HG03439 (cell line): ENCODE measurements at regions not wholly inside any gene's neighbourhood (a gene's known extent, or its start where the extent isn't known, plus 50 kb on each side); places are given as distances from the start of the nearest gene placed in this dataset.
"Not testable (repeated sequence)": the region's sequence is repeated elsewhere in the genome, so short reads cannot be mapped to it uniquely, and the experiment has no call there.

Source experiments
- ATAC-seq: cut with Tn5 transposase; IDR thresholded peaks from one replicate; pipeline ENCODE4 v1.9.1; 2021; ENCODE audit warnings: mild to moderate bottlenecking, moderate library complexity; ENCODE audit not compliant: unreplicated experiment

DNA sequence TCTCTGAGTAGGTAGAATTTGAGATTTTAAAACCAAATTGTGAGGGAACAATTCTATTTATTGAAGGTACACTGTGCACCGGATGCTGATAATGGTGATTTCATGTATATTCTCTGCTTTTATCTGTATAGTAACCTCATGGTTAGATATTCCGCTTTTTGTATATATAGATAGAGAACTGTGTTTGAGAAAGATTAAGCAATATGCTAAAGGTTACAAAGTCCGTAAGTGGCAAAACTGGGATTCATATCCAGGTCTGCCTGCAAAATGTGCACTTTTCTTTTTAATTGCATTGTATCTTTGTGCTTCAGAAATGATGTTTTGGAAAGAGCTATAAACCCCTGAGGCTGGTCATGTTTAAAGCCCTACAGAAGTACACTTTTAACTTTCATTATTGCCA lies 635.4 kb upstream of the NECTIN3 start:
- ATAC-seq, result no peak

DNA sequence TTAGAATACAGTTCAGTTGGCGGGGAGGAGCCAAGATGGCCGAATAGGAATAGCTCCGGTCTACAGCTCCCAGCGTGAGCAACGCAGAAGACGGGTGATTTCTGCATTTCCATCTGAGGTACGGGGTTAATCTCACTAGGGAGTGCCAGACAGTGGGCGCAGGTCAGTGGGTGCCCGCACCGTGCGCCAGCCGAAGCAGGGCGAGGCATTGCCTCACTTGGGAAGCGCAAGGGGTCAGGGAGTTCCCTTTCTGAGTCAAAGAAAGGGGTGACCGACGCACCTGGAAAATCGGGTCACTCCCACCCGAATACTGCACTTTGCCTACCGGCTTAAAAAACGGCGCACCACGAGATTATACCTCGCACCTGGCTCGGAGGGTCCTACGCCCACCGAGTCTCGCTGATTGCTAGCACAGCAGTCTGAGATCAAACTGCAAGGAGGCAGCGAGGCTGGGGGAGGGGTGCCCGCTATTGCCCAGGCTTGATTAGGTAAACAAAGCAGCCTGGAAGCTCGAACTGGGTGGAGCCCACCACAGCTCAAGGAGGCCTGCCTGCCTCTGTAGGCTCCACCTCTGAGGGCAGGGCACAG lies 631.5 kb upstream of the NECTIN3 start:
- not testable (repeated sequence) for ATAC-seq

DNA sequence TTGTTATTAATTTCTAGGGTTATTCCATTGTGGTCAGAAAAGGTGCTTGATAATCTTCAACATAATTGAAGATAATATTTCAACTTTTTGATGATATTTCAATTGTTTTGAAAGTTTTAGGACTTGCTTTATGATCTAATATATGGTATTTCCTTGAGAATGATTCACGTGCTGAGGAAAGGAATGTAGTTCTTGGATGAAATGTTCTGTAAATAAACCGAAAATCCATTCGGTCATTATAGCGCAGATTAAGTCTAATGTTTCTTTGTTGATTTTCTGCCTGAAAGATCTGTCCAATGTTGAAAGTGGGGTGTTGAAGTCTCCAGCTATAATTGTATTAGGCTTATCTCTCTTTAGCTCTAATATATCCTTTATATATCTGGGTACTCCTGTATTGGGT lies 617.5 kb upstream of the NECTIN3 start:
- ATAC-seq, result no peak

DNA sequence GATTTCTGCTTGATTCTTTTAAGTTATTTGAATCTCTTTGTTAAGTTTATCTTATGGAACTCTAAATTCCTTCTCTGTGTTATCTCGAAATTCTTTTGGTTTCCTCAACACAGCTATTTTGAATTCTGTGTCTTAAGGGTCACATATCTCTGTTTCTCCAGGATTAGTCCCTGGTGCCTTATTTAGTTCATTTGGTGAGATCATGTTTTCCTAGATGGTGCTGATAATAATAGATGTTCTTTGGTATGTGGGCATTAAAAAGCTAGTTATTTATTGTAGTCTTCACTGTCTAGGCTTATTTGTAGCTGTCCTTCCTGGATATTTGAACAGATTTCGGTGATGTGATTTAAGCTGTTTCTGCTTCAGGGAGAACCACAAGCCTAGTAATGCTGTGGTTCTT lies 615.6 kb upstream of the NECTIN3 start:
- ATAC-seq, result no peak

DNA sequence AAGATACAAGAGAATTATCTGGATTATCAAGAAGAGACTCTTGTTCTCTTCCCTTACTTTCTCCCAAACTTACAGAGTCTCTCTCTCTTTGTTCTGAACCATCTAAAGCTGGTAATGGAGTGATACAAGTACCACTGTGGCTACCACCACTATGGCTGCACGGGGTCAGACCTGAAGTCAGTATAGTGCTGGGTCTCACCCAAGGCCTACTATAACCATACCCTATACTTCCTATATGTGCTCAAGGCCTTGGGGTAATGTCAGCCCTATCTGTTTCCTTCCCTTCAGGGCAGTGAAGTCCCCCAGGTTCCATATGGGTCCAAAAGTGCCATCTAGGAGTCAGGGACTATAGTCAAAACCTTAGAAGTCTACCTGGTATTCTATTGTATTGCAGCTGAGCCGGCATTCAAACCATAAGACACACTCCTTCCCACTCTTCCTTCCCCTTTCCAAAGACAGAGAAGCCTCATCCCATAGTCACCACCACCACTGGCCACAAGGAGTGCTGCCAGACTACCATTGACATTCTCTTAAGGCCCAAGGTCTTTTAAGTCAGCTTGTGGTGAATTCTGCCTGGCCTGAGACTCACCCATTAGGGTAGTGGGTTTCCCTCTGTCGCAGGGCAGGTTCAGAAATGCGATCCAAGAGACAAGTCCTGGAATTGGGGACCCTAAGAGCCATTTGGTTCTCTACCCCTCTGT lies 615.0 kb upstream of the NECTIN3 start:
- ATAC-seq, result no peak

DNA sequence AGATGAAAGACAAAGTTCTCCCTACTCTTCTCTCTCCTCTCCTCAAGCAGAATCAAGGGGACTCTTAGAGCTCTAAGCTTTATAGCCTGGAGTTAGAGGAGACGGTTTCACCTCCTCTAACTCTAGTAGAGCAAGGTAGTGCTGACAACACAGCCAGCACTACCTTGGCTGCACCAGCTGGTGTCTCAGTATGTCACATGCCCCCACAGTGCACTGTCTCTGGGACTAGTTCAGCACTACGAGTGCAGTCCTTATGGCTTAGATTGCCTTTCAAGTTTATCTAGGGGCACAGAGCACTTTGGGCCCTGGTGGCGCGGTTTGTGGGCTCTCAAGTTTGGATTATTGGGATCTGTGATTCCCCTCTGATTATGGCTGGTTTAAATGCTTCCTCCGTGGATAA lies 614.1 kb upstream of the NECTIN3 start:
- no peak for ATAC-seq

DNA sequence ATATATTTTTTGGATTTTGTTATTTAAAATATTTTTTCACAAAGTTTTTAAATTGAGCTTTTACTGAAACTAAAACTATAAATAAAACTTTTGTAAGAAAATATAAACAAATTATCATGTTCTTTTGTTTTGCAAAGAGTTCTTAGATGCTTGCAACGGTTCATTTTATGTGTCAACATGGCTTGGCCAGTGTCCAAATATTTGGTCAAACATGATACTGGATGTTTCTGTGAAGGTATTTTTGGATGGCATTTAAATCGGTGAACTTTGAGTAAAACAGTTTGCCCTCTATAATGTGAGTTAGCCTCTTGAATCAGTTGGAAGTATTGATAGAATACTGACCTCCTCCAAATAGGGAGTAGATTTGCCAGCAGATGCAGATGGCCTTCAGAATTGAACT lies 612.6 kb upstream of the NECTIN3 start:
- no peak for ATAC-seq

DNA sequence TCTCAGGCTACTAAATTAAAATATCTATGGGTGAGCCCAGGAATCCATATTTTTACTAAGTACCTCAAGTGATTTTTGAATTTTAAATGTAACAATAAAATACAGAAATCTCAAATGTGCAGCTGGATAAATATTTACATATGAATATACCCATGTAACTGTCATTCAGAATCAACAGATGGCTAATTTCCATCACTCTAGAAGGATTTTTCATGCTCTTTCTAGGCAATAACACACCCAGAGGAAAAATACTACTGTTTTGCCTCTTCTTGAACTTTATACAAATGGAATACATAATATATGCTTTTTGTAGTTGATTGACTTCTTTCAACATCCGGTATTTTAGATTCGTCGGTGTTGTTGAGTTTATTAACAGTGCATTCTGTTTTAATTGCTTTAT lies 601.3 kb upstream of the NECTIN3 start:
- ATAC-seq, result no peak

DNA sequence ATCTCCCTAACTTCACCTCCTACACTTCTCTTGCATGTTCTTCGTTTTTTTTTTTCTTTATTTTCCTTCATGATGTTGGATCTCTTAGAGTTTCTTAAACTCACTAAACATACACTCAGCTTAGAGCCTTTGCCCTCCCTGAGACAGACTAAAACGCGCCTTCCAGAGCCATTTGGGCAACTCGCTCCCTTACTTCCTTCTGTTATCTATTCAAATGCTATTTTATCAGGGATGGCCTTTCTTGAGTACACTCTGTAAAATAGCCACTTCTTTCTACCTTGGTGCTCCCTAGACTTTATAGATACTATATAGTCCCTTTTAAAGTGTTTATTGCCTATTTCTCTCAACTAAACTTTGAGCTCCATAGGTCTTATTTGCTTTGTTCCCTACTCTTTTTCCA lies 598.2 kb upstream of the NECTIN3 start:
- ATAC-seq, result no peak

DNA sequence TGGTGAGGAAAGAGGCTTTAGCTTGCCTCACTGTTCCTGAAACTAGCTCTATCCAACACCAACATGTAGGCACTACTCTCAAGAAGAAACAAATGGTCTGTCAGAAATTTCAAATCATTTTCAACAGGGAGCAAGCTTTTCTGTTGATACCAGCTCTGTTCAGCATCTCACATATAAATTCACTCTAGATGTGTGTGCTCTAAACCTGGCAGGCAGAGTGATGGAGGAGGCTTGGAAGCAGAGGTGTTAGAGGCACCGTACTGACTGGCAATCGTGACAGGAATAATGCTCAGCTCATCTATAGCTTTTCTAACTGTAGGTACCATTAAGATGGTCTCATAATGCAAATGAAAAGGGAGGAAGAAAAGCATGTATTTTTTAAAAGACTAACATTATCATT lies 597.2 kb upstream of the NECTIN3 start:
- no peak for ATAC-seq

DNA sequence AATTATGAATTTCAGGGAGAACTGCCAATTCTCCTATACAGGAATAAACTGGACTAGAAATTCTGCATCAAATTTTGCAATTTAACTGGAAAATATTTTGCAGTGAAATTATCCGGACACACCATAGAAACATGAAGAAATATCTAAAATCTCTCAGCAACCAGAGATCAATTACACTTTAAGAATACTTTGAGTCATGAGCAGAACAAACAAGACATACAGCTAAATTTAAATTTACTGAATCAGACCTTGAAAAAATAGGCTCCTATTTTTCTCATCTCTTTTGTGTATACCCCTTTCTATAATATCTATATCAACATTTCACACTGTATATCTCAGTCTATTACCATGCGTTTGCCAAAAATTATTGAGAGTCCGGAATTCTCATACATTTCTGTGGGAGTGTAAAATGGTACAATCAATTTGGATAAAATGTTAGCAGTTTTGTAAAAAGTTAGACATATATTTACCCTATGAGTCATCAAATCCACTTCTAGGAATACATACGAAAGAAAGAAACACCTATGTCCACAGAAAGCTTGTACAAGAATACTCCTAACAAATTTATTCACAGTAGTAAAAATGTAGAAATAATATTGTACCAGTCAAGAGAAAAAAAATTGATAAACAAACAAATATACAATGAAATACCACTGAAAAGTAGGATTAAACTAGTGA lies 593.1 kb upstream of the NECTIN3 start:
- no peak for ATAC-seq

DNA sequence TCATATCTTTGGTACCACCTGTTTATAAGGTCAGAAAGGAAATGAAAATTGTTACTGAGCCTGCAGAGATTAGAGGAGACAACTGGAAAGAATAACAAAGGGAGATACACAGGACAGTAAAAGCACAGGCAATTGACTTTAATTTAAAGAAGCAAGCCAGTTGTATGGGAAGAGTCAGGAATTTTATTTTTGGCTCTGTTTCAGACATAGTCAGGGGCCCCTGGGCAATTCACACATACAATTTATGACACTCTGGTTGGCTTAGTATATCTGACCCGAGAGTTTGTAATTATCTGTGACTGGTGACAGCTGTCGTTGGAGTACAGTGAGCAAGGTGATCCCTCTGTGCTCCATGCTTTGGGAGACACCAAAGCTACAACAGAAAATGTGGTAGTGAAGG lies 591.9 kb upstream of the NECTIN3 start:
- no peak for ATAC-seq

DNA sequence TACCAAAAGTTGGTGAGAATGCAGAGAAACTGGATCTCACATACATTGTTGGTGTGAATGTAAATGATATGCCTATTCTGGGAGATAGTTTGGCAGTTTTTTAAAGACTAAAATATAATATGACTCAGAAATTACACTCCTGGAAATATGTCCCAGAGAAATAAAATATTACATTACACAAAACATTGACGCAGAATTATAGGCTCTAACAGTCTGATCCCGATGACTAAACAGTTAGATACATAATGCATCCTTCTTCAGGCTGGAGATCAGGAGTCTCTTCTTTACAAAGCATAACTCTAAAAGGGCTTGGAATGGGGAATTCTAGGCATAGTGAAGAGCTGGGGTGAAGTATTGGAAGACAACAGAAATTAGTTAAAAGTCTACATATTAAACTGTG lies 586.2 kb upstream of the NECTIN3 start:
- ATAC-seq, result no peak

DNA sequence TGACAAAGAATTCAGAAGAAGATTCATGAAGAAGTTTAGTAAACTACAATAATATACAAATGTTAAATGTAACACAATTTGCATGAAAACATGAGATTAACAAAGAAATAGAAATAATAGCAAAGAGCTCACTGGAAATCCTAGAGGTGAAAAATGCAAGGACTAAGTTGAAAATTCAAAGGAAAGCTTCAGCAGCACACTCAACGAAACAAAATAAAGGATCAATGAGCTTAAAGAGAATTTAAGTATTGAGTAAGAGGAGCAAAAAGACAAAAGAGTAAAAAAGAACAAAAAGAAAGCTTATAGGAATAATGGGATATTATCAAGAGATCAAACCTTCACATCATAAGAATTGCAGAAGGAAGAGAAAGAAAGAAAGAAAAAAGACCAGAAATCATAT lies 583.8 kb upstream of the NECTIN3 start:
- ATAC-seq, result no peak

DNA sequence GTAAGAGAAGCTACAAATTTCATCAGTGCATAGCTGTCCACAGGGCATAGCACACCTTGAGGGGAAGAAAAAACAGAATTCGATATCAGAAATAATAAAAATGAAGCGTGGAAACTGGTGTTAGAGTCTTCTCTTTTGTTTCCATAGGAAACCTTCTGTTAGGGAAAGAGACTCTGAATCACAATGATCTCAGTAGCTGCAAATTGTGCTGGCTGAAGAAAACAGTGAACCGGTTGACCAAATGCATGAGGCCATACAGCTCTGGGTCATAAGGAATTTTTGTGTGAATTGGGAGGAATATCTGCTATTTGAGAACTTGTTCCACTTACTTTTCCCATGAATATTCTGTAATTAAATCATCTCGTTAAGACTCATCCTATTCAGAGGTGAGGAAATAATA lies 580.2 kb upstream of the NECTIN3 start:
- ATAC-seq, result no peak

DNA sequence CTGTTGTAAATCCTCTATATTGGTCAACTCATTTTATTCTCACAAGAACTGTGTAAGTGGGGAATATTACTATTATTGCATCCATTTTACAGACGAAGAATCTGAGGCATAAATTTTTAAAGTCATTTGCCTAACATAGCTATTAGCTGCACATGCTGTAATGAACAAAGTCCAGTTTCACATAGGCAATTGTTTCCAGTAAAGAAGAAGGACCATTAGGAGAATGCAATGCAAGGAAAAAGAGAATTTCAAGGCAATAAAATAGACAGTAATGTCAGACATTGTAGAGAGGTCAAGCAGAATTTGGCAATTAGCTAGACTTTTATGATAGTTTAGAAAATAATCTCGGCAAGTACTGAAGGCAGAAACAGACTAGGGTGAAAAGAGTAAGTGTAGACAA lies 578.7 kb upstream of the NECTIN3 start:
- no peak for ATAC-seq

DNA sequence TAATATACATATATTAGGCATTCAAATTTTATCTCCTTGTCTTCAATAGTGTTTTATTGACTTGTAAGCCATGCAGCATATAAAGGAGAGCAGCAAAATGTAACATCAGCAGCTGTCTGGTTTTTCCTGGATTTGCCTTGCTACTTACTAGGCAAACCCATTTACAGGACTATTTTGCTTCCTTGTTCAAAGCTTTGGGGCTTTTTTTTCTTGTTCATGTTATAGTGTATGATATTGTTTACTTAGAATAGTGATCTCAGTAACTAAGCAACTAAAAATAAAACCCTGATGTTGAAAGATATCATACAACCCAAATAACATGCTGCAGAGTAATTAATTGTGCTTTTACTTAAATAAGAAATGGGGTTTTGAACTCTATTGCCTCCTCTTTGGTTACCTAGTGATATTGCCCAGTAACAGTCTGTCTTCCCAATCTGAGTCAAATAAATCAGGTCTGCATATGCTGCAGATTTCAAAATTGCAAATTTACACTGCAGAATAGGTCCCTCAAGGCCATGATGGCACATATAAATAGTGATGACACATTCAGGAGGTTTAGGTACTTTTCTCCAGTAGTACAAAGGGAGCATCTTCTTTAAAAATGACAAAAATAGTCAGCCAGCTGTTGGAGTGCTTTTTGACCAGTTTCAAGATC lies 578.1 kb upstream of the NECTIN3 start:
- no peak for ATAC-seq

DNA sequence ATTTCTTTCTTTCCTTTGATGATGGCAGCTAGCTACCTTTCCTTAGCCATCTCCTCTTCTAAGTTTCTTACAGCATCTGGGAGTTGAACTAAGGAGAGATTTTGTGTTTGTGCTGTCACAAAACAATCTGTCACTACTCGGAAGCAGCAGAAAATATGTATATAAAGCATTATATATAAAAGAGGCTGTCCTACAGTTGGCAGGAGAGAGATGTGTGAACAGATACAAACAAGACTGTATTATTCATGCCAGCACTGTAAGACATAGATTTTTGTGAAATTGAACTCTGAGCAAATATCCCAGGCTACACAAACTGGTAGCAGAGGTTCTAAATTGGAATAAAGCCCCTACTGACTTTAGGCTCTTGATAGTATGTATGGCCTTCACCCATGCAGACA lies 577.5 kb upstream of the NECTIN3 start:
- no peak for ATAC-seq

DNA sequence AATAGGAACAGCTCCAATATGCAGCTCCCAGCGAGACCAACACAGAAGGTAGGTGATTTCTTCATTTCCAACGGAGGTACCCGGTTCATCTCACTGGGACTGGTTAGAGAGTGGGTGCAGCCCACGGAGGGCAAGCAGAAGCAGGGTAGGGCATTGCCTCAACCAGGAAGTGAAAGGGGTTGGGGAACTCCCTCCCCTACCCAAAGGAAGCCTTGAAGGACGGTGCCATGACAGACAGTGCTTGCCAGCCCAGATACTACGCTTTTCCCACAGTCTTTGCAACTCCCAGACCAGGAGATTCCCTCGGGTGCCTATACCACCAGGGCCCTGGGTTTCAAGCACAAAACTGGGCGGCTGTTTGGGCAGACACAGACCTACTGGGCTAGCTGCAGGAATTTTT lies 576.9 kb upstream of the NECTIN3 start:
- no peak for ATAC-seq

DNA sequence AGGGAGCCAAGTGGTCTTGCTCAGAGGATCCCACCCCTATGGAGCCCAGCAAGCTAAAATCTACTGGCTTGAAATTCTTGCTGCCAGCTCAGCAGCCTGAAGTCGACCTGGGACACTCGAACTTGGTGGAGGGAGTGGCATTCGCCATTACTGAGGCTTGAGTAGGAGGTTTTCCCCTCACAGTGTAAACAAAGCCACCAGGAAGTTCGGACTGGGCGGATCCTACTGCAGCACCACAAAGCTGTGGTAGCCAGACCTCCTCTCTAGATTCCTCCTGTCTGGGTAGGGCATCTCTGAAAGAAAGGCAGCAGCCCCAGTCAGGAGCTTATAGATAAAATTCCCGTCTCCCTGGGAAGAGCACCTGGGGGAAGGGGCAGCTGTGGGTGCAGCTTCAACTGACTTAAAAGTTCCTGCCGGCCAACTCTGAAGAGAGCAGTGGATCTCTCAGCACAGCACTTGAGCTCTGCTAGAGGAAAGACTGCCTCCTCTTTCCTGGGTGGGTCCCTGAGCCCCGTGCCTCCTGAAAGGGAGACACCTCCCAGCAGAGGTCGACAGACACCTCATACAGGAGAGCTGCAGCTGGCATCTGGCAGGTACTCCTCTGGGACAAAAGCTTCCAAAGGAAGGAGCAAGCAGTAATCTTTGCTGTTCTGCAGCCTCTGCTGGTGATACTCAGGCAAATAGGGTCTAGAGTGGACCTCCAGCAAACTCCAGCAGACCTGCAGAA lies 576.3 kb upstream of the NECTIN3 start:
- no peak for ATAC-seq

DNA sequence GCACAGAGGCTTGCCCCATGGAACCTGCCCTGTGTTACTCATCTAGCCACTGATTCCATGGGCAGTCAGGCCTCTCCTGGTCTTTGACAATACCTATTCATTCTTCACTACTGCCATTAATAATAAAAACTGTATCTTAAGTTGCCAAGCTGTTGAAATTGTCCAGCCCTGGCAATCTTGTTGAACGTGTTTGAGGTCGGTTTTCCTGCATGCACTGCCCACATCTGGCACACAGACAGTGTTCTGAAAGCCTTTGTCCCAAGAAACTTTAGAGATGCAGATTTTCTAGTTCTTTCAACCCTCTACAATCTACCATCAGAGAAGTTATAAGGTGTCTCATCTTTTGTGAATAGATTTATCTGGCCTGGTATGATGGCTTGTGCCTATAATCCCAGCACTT lies 567.2 kb upstream of the NECTIN3 start:
- ATAC-seq, result no peak
